Loucy (cell line): ENCODE measurements at regions not wholly inside any gene's neighbourhood (a gene's known extent, or its start where the extent isn't known, plus 50 kb on each side); places are given as distances from the start of the nearest gene placed in this dataset.

Source experiments
- H2AFZ ChIP-seq: fragments of 200-600 bp; sonication (generic); 2 replicates; pipeline ENCODE4 v1.6.0; 2016; ENCODE audit warnings: antibody characterized with exemption, mild to moderate bottlenecking, low read length, moderate library complexity
- H3F3A ChIP-seq: fragments of 200-600 bp; 2 replicates; pipeline ENCODE4 v1.6.0; 2016; ENCODE audit warnings: antibody characterized with exemption, low read depth, mild to moderate bottlenecking
- H3K27me3 ChIP-seq: fragments of 200-600 bp; sonication (generic); 2 replicates; pipeline ENCODE4 v1.6.1; 2014; ENCODE audit warnings: low read length, mild to moderate bottlenecking; ENCODE audit not compliant: insufficient read depth, poor library complexity, severe bottlenecking
- H3K36me3 ChIP-seq: fragments of 200-600 bp; sonication (generic); 2 replicates; pipeline ENCODE4 v1.6.1; 2016; ENCODE audit warnings: low read length; ENCODE audit not compliant: insufficient read depth
- H3K4me1 ChIP-seq: fragments of 200-600 bp; sonication (generic); 2 replicates; pipeline ENCODE4 v1.5.1; 2014; ENCODE audit warnings: low read length, mild to moderate bottlenecking; ENCODE audit not compliant: insufficient read depth, poor library complexity, severe bottlenecking
- H3K4me2 ChIP-seq: fragments of 200-600 bp; sonication (generic); 2 replicates; pipeline ENCODE4 v1.6.0; 2014; ENCODE audit warnings: antibody characterized with exemption, low read length, low read depth, mild to moderate bottlenecking; ENCODE audit not compliant: poor library complexity, severe bottlenecking
- H3K4me3 ChIP-seq: fragments of 200-600 bp; sonication (generic); 2 replicates; pipeline ENCODE4 v1.5.1; 2014; ENCODE audit warnings: low read length, mild to moderate bottlenecking, mixed read lengths; ENCODE audit not compliant: poor library complexity, severe bottlenecking
- H3K79me2 ChIP-seq: fragments of 200-600 bp; sonication (generic); 2 replicates; pipeline ENCODE4 v1.6.1; 2014; ENCODE audit warnings: low read length; ENCODE audit not compliant: insufficient read depth
- H3K9ac ChIP-seq: fragments of 200-600 bp; sonication (generic); 2 replicates; pipeline ENCODE4 v1.6.0; 2014; ENCODE audit warnings: mild to moderate bottlenecking, low read depth, low read length, moderate library complexity; ENCODE audit not compliant: poor library complexity, severe bottlenecking
- H3K9me2 ChIP-seq: fragments of 200-600 bp; sonication (generic); replicated peaks from 2 replicates; pipeline ENCODE4 v1.6.1; 2016; ENCODE audit warnings: low read depth, low read length, mixed read lengths
- H3K9me3 ChIP-seq: fragments of 200-600 bp; sonication (generic); 2 replicates; pipeline ENCODE4 v1.6.1; 2014; ENCODE audit warnings: mild to moderate bottlenecking, antibody characterized with exemption, low read length, low read depth; ENCODE audit not compliant: insufficient read depth
- H4K20me1 ChIP-seq: fragments of 200-600 bp; sonication (generic); 2 replicates; pipeline ENCODE4 v1.6.0; 2014; ENCODE audit warnings: antibody characterized with exemption, low read length, mild to moderate bottlenecking; ENCODE audit not compliant: insufficient read depth, poor library complexity, severe bottlenecking
- EZH2phosphoT487 ChIP-seq: fragments of 200-600 bp; IDR thresholded peaks from 2 replicates; pipeline ENCODE4 v1.6.1; 2018; ENCODE audit warnings: antibody characterized with exemption, mild to moderate bottlenecking, moderate library complexity, borderline replicate concordance
- TF ChIP-seq, protein P1 (sequence below): fragments of 200-600 bp; sonication (generic); conservative IDR thresholded peaks from 2 replicates; pipeline ENCODE4 v1.5.1; 2014; ENCODE audit warnings: mild to moderate bottlenecking, antibody characterized with exemption, low read length

DNA sequence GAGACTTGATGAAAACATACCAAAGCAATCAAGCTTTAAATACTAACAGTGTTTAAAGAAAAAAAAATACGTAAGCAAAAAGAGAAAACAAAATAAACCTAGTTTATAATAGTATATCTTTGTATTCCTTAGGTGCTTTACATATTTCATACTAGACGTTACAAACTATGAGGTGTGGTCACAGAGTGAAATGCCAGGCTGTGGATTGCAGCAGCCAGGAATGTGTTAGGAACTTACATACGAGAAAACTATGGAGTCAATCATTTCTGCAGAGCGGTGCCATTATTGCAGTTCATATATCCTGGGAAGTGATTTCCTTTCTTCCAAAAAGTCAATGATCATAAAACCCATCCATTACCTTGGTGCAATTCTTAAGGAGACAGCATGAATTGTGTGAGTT, 443.6 kb upstream of the GRAMD2B start:
- Histone ChIP-seq H3K4me2 (no peak overlapping the region), H3K36me3 (no peaks in the 10 kb centered on the region), H3K9ac (no peak overlapping the region), H4K20me1 (no peaks in the 10 kb centered on the region), H2AFZ (no peak overlapping the region), H3F3A (no peaks in the 10 kb centered on the region), H3K79me2 (no peaks in the 10 kb centered on the region), H3K4me3 (no peak overlapping the region), H3K9me3 (no peaks in the 10 kb centered on the region), H3K4me1 (no peaks in the 10 kb centered on the region), H3K9me2 (no peaks in the 10 kb centered on the region), H3K27me3 (no peaks in the 10 kb centered on the region)
- no peak for TF ChIP-seq EZH2phosphoT487
- TF ChIP-seq, protein P1, sequence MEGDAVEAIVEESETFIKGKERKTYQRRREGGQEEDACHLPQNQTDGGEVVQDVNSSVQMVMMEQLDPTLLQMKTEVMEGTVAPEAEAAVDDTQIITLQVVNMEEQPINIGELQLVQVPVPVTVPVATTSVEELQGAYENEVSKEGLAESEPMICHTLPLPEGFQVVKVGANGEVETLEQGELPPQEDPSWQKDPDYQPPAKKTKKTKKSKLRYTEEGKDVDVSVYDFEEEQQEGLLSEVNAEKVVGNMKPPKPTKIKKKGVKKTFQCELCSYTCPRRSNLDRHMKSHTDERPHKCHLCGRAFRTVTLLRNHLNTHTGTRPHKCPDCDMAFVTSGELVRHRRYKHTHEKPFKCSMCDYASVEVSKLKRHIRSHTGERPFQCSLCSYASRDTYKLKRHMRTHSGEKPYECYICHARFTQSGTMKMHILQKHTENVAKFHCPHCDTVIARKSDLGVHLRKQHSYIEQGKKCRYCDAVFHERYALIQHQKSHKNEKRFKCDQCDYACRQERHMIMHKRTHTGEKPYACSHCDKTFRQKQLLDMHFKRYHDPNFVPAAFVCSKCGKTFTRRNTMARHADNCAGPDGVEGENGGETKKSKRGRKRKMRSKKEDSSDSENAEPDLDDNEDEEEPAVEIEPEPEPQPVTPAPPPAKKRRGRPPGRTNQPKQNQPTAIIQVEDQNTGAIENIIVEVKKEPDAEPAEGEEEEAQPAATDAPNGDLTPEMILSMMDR = no peak

DNA sequence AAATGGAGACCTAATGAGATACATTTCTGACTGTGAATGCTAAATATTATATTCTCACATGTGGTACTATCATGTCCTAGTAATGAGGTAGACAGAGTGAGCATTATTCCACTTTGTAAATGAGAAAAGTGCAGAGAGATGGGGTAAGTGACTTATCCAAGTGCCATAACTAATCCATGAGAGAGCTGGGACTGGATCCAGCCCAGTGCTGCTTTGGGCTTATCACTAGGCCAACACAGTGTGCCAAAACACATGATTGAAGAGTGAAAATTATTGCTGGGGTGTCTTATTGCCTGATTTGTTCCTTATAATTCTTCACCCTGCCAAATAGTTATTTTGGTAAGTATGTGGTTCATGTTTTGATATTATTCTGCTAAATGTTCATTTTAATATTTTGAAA, 442.2 kb upstream of the GRAMD2B start:
- Histone ChIP-seq H3K4me2 (no peak overlapping the region), H3K9ac (no peak overlapping the region), H3K4me1 (no peaks in the 10 kb centered on the region), H3K9me2 (no peaks in the 10 kb centered on the region), H3K27me3 (no peaks in the 10 kb centered on the region), H3K9me3 (no peaks in the 10 kb centered on the region), H3K4me3 (no peak overlapping the region), H3K79me2 (no peaks in the 10 kb centered on the region), H3K36me3 (no peaks in the 10 kb centered on the region), H2AFZ (no peak overlapping the region), H4K20me1 (no peaks in the 10 kb centered on the region), H3F3A (no peaks in the 10 kb centered on the region)
- TF ChIP-seq, protein P1 = no peak
- no peak for TF ChIP-seq EZH2phosphoT487

DNA sequence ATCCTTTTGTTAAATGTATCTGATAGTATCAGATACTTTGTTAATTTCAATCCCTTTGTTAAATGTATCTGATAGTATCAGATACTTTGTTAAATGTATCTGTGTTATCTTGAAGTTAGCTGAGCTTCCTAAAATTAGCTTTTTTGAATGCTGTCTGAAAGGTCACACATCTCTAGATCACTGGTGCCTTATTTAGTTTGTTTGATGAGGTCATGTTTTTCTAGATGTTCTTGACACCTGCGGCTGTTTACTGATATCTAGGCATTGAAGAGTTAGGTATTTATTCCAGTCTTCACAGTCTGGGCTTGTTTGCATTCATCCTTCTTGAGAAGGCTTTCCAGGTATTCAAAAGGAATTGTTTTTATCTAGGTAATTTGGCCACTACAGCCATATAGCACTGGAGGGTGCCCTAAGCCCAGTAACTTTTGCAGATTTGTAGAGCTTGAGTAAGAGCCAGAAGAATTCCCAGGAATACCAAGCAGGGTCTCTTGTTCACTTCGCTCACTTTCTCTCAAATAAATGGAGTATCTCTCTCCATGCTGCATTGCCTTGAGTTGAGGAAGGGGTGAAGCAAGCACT, 435.4 kb upstream of the GRAMD2B start:
- Histone ChIP-seq H3K27me3 (no peaks in the 10 kb centered on the region), H3K4me1 (no peaks in the 10 kb centered on the region), H2AFZ (no peak overlapping the region), H3F3A (no peaks in the 10 kb centered on the region), H3K9me3 (no peaks in the 10 kb centered on the region), H4K20me1 (no peaks in the 10 kb centered on the region), H3K9ac (no peak overlapping the region), H3K4me2 (no peak overlapping the region), H3K9me2 (no peaks in the 10 kb centered on the region), H3K36me3 (no peaks in the 10 kb centered on the region), H3K4me3 (no peak overlapping the region), H3K79me2 (no peaks in the 10 kb centered on the region)
- TF ChIP-seq, protein P1 = no peak
- TF ChIP-seq EZH2phosphoT487 = no peak
